ENCODE measurements at regions not wholly inside any gene's neighbourhood (a gene's known extent, or its start where the extent isn't known, plus 50 kb on each side); places are given as distances from the start of the nearest gene placed in this dataset.

GRCh38 chr3:159848348-159849118 is 140.1 kb upstream of the IL12A start:
- no peak for DNase-seq (ENCODE audit: low read depth)

- DNase-seq (ENCODE audit: low read depth), result no peak
Measured at GRCh38 chr3:159850481-159850880, 138.2 kb upstream of the IL12A start.

- no peak for DNase-seq (ENCODE audit: low read depth)
Measured at GRCh38 chr3:159852266-159852665, 136.4 kb upstream of the IL12A start.

GRCh38 chr3:159852821-159853505 is 135.7 kb upstream of the IL12A start:
- DNase-seq (ENCODE audit: low read depth), result no peak

- DNase-seq (ENCODE audit: low read depth), result no peak
Measured at GRCh38 chr3:159853506-159853864, 135.2 kb upstream of the IL12A start.

GRCh38 chr3:159854500-159855124 is 134.0 kb upstream of the IL12A start:
- no peak for DNase-seq (ENCODE audit: low read depth)

- no peak for DNase-seq (ENCODE audit: low read depth)
Measured at GRCh38 chr3:159855599-159856346, 132.9 kb upstream of the IL12A start.

GRCh38 chr3:159856590-159857104 is 132.0 kb upstream of the IL12A start:
- DNase-seq (ENCODE audit: low read depth), result no peak

- no peak for DNase-seq (ENCODE audit: low read depth)
Measured at GRCh38 chr3:159857840-159858239, 130.8 kb upstream of the IL12A start.

GRCh38 chr3:159858650-159859049 is 130.0 kb upstream of the IL12A start:
- no peak for DNase-seq (ENCODE audit: low read depth)

GRCh38 chr3:159859424-159859823 is 129.2 kb upstream of the IL12A start:
- DNase-seq (ENCODE audit: low read depth), result no peak

- DNase-seq (ENCODE audit: low read depth), result no peak
Measured at GRCh38 chr3:159859836-159860235, 128.8 kb upstream of the IL12A start.

GRCh38 chr3:159860269-159861116 is 128.1 kb upstream of the IL12A start:
- no peak for DNase-seq (ENCODE audit: low read depth)

- no peak for DNase-seq (ENCODE audit: low read depth)
Measured at GRCh38 chr3:159861369-159861987, 127.2 kb upstream of the IL12A start.

- no peak for DNase-seq (ENCODE audit: low read depth)
Measured at GRCh38 chr3:159865041-159865579, 123.5 kb upstream of the IL12A start.

GRCh38 chr3:159866201-159866746 is 122.4 kb upstream of the IL12A start:
- no peak for DNase-seq (ENCODE audit: low read depth)

- no peak for DNase-seq (ENCODE audit: low read depth)
Measured at GRCh38 chr3:159867372-159867771, 121.3 kb upstream of the IL12A start.

- DNase-seq (ENCODE audit: low read depth), result no peak
Measured at GRCh38 chr3:159870723-159871122, 117.9 kb upstream of the IL12A start.

GRCh38 chr3:159872374-159873109 is 116.1 kb upstream of the IL12A start:
- no peak for DNase-seq (ENCODE audit: low read depth)

GRCh38 chr3:159875116-159875515 is 113.5 kb upstream of the IL12A start:
- DNase-seq (ENCODE audit: low read depth), result no peak
